GM21367 (cell line): ENCODE measurements at regions not wholly inside any gene's neighbourhood (a gene's known extent, or its start where the extent isn't known, plus 50 kb on each side); places are given as distances from the start of the nearest gene placed in this dataset.

Experiments
- ATAC-seq: cut with Tn5 transposase; IDR thresholded peaks from one replicate; pipeline ENCODE4 v1.9.1; 2021; ENCODE audit not compliant: unreplicated experiment

DNA sequence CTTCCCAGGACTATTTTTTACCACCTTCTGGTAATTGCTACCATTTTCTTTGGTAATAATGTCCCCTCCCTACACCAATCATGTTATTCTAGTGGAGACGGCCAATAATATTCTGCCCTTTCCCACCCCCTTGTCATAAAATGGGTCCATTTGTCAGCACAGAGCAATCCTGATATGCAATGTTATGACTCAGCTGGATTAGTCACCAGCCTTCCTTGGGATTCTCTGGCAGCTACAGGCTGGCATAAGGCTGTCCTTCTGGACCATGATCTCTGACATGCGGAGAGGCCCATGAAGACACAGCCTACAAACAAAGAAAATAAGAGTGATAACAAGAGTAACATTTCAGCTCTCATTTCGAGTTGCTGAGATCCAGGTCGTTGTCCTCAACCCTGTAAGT lies 222.0 kb upstream of the CPNE8 start:
- no peak for ATAC-seq

- no peak for ATAC-seq
Measured at GRCh38 chr12:39125566-39125965, 220.2 kb upstream of the CPNE8 start.

- ATAC-seq: no peak
Measured at GRCh38 chr12:39124768-39125167, 219.4 kb upstream of the CPNE8 start.

DNA sequence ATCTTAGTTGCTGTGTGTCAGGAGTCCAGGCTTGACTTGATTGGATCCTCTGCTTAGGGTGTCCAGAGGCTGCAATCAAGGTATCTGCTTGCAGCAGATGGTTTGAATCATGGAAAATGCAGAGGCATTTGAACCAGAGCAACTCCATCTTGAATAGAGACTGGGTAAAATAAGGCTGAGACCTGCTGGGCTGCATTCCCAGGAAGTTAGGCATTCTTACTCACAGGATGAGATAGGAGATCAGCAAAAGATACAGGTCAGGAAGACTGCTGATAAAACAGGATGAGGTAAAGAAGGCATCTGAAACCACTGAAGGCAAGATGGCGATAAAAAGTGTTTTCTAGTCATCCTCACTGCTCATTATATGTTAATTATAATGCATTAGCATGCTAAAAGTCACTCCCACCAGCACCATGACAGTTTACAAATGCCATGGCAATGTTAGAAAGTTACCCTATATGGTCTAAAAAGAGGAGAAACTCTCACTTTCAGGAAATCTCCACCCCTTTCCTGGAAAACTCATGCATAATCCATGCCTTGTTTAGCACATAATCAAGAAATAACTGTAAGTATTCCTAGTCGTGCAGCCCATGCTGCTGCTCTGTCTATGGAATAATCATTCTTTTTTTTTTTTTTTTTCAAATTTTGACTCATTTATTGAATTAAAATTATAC lies 218.3 kb upstream of the CPNE8 start:
- ATAC-seq: no peak

GRCh38 chr12:39122562-39123204 lies 217.3 kb upstream of the CPNE8 start:
- ATAC-seq: no peak

DNA sequence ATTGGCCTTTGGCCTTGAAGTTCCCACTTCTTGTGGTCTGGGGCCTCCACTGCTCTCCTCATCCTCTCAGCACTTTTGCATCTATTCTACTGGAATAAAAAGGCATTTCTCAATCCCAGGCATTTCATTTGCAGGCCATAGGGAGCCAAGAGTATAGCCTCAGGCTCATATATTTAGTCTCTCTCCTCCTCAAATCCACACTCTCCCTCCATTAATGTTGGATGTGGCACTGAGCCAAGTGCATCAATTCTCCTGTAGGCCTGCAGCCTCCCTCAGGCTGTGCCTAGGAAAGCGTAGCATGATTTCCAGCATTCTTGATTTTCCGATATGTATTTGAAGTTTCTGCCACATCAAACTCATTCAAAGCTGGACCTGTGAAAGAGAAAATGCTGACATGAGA lies 211.5 kb upstream of the CPNE8 start:
- no peak for ATAC-seq

DNA sequence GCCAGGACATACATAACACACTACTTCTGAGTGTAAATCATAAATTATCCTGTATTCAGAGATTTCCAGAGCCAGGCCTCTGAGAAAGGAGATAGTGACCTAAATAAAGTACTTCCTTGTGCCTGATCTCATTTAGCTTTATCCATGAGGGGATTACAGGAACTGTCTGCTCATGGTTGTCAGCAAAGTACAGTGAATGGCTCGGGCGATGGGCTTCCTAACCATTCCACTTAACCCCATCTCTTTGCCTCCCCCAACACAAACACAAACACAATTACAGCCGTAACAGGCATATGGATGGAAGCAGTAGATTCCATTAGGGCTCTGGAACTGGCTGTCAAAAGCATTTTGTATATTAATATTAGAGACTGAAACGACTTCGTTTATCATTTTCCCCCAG lies 206.7 kb upstream of the CPNE8 start:
- no peak for ATAC-seq

- ATAC-seq: no peak
Measured at GRCh38 chr12:39105111-39105510, 199.7 kb upstream of the CPNE8 start.

DNA sequence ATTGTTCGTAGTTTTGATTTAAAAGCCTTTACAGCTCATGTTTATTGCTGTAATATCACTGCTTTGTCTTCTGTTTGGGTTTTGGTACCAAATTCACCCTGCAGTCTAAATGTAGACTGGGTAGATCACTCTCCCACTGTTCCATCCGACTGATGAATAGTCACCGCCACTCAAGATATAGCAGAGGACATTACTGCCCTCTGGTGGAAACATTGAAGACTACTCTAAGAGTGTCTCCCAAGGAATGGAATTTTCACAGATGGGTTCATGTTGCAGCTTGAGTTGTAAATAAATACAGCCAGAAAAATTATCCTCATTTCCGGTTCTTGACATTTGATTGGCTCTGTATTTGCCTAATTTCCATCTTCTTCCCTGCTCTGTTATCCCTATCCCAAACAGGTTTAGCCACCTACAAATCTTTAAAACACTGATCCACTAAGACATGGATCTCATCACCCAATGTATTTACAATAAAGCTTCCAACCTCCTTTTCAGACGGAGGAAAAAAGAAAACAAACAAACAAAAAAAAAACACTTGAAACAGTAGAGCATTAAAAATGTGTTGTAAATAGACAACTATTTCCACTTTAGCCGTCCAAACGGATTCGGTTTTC lies 198.3 kb upstream of the CPNE8 start:
- ATAC-seq: peak; percentile 98

GRCh38 chr12:39102474-39103209 lies 197.3 kb upstream of the CPNE8 start:
- ATAC-seq: no peak

- no peak for ATAC-seq
Measured at GRCh38 chr12:39095636-39096330, 190.4 kb upstream of the CPNE8 start.

GRCh38 chr12:39081910-39082309 lies 176.5 kb upstream of the CPNE8 start:
- no peak for ATAC-seq

DNA sequence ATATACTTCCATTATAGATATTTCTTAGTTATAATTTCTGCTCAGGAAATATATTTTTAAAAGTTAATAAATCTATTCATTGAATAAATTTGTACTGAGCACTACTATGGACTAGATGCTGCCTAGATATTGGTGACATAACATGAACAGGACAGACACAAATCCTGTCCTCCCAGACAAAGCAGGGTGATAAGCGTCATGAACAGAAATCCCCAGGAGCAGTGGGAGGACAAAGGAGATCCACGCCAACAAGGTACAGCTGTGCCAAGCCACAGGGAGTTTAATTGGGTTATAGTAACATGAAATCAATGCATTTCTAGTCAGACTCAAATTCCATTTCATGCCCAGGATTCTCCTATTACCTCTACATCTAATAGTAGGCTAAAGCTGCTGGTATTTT lies 171.8 kb upstream of the CPNE8 start:
- no peak for ATAC-seq

GRCh38 chr12:39074063-39074462 lies 168.7 kb upstream of the CPNE8 start:
- ATAC-seq: no peak

DNA sequence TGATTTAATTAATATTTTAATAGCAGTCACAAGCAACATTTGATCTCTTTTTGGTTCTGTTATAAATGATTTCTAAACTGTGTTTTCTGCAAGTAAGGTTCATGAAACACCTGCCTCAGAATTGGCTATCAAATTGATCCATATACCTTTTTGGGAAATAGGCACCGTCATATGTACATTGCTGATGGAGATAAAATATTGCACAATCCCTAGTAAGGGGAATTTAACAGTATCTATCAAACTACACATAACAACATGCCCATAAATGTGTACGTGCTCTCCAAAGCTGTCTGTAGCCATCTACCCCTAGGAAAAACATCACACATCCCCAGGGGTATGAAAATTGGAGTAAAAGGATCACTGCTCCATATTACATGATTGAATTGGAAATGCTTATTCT lies 167.3 kb upstream of the CPNE8 start:
- ATAC-seq: no peak

DNA sequence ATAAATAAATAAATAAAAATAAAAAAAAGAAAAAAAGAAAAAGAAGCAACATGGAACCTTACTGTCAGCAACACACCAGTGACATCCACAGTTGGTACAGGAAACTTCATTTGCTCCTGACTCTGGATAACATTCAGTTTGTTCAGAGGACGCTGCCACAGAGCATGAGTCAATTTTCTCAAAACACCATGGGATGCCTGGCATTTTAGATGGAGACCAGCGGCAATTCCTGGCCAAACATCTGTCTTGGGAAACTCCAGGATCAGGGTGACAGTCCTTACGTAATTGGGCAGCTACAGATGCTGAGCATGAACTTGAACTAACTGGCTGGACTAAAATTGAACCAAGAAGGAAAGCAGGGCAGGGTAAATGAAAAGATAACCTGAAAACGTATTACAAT lies 166.2 kb upstream of the CPNE8 start:
- ATAC-seq: no peak

DNA sequence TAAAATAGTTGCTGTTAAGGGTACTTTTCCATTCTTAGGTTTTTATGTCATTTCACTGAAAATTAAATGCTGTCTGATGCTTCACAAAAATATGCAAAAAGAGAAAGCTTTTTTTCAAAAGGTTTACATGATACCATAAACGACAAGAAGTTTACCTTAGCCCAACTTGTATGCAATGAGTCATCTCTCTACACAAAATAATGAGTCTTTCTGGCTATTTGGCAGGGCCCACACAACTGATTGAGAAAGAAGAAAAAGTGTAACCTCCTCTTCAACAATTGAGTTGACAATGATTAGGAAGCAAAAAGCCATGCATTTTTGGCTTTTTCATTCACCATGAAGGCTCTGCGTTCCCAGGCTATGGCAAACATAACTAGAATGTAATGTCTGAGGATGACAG lies 165.4 kb upstream of the CPNE8 start:
- ATAC-seq: no peak

DNA sequence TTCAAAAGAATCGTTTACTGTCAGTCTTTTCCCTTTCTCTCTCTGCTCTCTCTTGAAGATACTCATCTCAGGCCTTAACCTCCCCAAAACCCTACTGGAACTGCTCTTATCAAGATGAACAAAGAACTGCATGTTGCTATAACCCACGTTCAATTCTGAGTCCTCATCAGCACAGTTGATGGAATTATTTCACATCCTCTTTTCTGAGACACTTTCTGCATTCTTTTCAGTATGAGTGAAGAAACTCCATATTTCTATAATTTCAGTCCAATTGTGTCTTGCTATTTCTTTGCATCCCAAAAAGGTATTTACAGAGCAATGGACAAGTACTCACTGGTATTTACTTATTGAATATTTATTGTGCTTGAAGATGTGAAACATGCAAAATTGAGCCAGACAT lies 160.1 kb upstream of the CPNE8 start:
- no peak for ATAC-seq

- no peak for ATAC-seq
Measured at GRCh38 chr12:39064708-39065107, 159.3 kb upstream of the CPNE8 start.

DNA sequence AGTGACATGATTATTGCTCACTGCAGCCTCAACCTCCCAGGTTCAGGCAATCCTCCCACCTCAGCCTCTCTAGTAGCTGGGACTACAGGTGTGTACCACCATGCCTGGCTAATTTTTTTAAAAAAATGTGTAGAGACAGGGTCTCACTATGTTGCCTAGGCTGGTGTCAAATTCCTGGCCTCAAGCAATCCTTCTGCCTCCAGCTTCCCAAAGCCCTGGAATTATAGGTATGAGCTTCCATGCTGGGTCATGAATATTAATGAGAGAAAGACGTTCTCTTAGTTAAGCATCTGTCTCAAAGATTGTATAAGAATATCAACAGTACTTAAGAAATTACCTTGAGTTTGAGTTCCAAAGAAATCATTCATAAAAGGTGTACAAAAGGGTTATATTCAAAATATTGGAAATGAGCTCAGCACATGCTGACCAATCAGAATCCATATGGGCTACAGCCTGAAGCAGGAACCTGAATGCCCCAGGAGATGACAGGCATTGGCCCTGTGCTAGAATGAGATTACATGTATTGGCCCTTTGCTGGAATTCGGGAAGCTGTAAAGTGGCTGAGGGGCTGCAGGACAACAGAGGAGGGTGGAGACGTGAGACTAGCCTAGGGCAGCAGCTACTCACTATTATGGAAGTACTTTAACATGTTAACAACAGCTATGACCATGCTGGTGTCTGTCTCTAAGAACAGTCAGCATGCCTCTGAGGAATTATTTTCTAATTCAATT lies 157.0 kb upstream of the CPNE8 start:
- no peak for ATAC-seq

DNA sequence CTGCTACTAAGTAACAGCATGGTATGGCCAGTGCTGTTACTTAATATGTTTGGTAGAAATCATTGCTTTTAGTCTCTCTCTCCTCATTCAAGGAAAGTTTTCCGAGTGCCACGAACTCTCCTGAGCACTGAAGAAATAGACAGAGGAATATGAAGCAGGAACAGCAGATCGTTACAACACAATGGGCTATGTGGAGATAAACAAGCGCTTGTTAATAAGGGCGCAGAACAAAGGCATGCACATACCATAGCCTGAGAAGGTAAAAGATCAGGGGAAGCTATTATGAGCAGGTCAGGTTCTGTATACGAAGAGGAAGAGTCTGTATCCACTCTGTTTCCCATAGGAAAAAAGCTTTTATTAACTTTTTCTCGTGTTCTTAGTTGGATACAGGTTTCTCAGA lies 156.2 kb upstream of the CPNE8 start:
- ATAC-seq: no peak
